HCT116 (cell line): ENCODE measurements at regions not wholly inside any gene's neighbourhood (a gene's known extent, or its start where the extent isn't known, plus 50 kb on each side); places are given as distances from the start of the nearest gene placed in this dataset.

Experiments
- CTCF ChIP-seq, 3 experiments: fragments of 200-600 bp in 1 of 3; sonication (generic) in 1 of 3; IDR thresholded peaks in 2 of 3; conservative IDR thresholded peaks in 1 of 3; 2 replicates each; pipeline ENCODE4 v1.5.1; 2012 to 2017; ENCODE audit warnings: low read depth in 2 of 3, low read length in 2 of 3, antibody characterized with exemption in 1 of 3, borderline replicate concordance in 1 of 3, control low read depth in 1 of 3, mild to moderate bottlenecking in 1 of 3, mixed read lengths in 1 of 3, mixed run types in 1 of 3, moderate library complexity in 1 of 3; ENCODE audit not compliant: insufficient read depth in 1 of 3
- EZH2 ChIP-seq: fragments of 200-600 bp; sonication (generic); IDR thresholded peaks from 2 replicates; pipeline ENCODE4 v1.6.1; 2017; ENCODE audit warnings: antibody characterized with exemption, mixed run types
- EZH2phosphoT487 ChIP-seq: fragments of 200-600 bp; IDR thresholded peaks from 2 replicates; pipeline ENCODE4 v1.6.1; 2018; ENCODE audit warnings: antibody characterized with exemption, borderline replicate concordance
- POLR2AphosphoS5 ChIP-seq: IDR thresholded peaks from 2 replicates; pipeline ENCODE4 v1.6.1; 2011; ENCODE audit warnings: mild to moderate bottlenecking, low read depth, low read length, moderate library complexity
- YY1 ChIP-seq: IDR thresholded peaks from 2 replicates; pipeline ENCODE4 v1.6.1; 2011; ENCODE audit warnings: low read length, low read depth, moderate library complexity, mild to moderate bottlenecking; ENCODE audit not compliant: insufficient replicate concordance; ENCODE audit errors: extremely low read depth
- TF ChIP-seq, protein P1 (sequence below): IDR thresholded peaks from 2 replicates; pipeline ENCODE4 v1.6.1; 2012; ENCODE audit warnings: low read depth

DNA sequence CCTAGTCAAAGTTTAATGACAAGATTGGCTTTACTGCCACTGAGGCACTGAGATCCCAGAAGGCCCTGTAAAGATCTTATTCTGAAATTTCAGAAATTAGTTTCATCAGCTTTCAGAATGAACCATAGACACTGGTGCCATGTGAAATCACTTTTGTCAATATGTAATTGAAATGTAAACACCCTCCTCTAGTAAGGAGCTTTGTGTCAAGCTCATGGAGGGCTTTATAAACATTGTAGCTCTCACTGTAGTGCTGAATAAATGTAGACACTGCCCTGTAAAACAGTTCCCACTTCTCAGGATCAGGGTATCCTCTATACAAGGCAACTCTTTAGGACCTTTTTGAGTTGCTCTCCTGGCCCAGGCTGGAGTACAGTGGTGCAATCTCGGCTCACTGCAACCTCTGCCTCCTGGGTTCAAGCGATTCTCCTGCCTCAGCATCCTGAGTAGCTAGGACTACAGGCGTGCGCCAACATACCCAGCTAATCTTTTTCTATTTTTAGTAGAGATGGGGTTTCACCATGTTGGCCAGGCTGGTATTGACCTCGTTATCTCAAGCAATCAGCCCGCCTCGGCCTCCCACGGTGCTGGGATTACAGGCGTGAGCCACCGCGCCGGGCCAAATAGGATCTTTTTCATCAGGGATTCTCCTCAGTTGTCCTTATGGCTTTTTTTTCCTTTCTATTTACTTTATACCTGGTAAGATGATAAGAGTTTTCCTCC, 1823.9 kb upstream of the CDH9 start:
- TF ChIP-seq EZH2phosphoT487 (no peak), CTCF (IDR thresholded peaks at IDR 0.05 in 2 of 3, conservative IDR thresholded peaks at IDR 0.05 in 1 of 3; ENCODE audit: borderline replicate concordance in 1 of 3, insufficient read depth in 1 of 3, low read depth in 2 of 3, low read length in 2 of 3) (no peak), POLR2AphosphoS5 (no peak), YY1 (no peak), EZH2 (no peak)
- TF ChIP-seq, protein P1, sequence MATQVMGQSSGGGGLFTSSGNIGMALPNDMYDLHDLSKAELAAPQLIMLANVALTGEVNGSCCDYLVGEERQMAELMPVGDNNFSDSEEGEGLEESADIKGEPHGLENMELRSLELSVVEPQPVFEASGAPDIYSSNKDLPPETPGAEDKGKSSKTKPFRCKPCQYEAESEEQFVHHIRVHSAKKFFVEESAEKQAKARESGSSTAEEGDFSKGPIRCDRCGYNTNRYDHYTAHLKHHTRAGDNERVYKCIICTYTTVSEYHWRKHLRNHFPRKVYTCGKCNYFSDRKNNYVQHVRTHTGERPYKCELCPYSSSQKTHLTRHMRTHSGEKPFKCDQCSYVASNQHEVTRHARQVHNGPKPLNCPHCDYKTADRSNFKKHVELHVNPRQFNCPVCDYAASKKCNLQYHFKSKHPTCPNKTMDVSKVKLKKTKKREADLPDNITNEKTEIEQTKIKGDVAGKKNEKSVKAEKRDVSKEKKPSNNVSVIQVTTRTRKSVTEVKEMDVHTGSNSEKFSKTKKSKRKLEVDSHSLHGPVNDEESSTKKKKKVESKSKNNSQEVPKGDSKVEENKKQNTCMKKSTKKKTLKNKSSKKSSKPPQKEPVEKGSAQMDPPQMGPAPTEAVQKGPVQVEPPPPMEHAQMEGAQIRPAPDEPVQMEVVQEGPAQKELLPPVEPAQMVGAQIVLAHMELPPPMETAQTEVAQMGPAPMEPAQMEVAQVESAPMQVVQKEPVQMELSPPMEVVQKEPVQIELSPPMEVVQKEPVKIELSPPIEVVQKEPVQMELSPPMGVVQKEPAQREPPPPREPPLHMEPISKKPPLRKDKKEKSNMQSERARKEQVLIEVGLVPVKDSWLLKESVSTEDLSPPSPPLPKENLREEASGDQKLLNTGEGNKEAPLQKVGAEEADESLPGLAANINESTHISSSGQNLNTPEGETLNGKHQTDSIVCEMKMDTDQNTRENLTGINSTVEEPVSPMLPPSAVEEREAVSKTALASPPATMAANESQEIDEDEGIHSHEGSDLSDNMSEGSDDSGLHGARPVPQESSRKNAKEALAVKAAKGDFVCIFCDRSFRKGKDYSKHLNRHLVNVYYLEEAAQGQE = no peak
